ENCODE measurements at regions not wholly inside any gene's neighbourhood (a gene's known extent, or its start where the extent isn't known, plus 50 kb on each side); places are given as distances from the start of the nearest gene placed in this dataset.

DNA sequence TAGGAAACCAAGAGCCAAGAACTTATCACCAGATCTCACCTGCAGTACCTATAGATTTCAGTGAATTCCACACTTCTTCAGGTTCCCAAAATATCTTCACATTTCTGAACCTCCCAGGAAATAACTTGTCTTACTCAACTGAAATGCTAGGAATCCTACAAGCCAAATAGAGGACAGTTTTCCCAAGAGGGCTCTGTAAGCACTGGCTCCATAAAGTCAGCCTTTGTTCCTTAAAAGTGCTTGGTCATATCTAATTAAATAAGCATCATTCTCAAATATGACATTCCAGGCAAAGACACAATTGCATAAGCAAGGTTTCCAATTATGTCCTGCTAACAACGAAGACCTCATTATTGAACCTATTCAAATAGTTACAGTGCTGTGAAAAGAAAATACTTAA lies 154.6 kb upstream of the MGAT5 start:
- in situ Hi-C loops (cut with HindIII; ENCODE audit: low sequenced_read_pairs): no loop called here
- no peak for DNase-seq (ENCODE audit: low read depth, low spot score)
- TF ChIP-seq CTCF (IDR thresholded peaks at IDR 0.05; ENCODE audit: low read depth, low read length): no peak
- H3K4me3 ChIP-seq (ENCODE audit: low read depth, low read length): no peak overlapping the region

GRCh38 chr2:134103196-134103595 lies 150.7 kb upstream of the MGAT5 start:
- TF ChIP-seq CTCF (IDR thresholded peaks at IDR 0.05; ENCODE audit: low read depth, low read length): no peak
- DNase-seq (ENCODE audit: low read depth, low spot score): no peak
- in situ Hi-C loops (cut with HindIII; ENCODE audit: low sequenced_read_pairs): no loop called here
- no peak overlapping the region for H3K4me3 ChIP-seq (ENCODE audit: low read depth, low read length)

GRCh38 chr2:134104754-134105153 lies 149.1 kb upstream of the MGAT5 start:
- H3K4me3 ChIP-seq (ENCODE audit: low read depth, low read length): no peak overlapping the region
- TF ChIP-seq CTCF (IDR thresholded peaks at IDR 0.05; ENCODE audit: low read depth, low read length): no peak
- no peak for DNase-seq (ENCODE audit: low read depth, low spot score)
- in situ Hi-C loops (cut with HindIII; ENCODE audit: low sequenced_read_pairs): no loop called here

DNA sequence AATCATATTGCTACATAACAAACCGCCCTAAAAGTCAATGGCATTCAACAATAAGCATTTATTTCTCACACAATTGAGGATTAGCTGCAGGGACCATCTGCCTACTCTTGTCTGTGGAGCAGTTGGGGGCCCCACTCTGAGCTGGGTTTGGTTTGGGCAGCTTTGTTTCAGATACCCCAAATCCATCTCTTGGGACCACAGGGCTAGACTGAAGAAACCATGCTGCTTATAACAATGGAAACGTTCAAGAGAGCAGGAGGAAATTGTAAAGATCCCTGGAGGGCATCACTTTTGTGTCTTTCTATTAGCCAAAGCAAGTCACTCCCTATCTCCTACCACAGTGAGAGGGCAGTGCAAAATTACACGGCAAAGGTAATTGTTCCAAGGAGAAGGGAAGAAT lies 146.5 kb upstream of the MGAT5 start:
- no peak overlapping the region for H3K4me3 ChIP-seq (ENCODE audit: low read depth, low read length)
- in situ Hi-C loops (cut with HindIII; ENCODE audit: low sequenced_read_pairs): no loop called here
- no peak for DNase-seq (ENCODE audit: low read depth, low spot score)
- no peak for TF ChIP-seq CTCF (IDR thresholded peaks at IDR 0.05; ENCODE audit: low read depth, low read length)

- in situ Hi-C loops (cut with HindIII; ENCODE audit: low sequenced_read_pairs): no loop called here
- TF ChIP-seq CTCF (IDR thresholded peaks at IDR 0.05; ENCODE audit: low read depth, low read length): no peak
- no peak for DNase-seq (ENCODE audit: low read depth, low spot score)
- no peak overlapping the region for H3K4me3 ChIP-seq (ENCODE audit: low read depth, low read length)
Observed at GRCh38 chr2:134108113-134108512, 145.8 kb upstream of the MGAT5 start.

GRCh38 chr2:134109246-134109645 lies 144.6 kb upstream of the MGAT5 start:
- no peak for TF ChIP-seq CTCF (IDR thresholded peaks at IDR 0.05; ENCODE audit: low read depth, low read length)
- in situ Hi-C loops (cut with HindIII; ENCODE audit: low sequenced_read_pairs): no loop called here
- H3K4me3 ChIP-seq (ENCODE audit: low read depth, low read length): no peak overlapping the region

GRCh38 chr2:134109725-134110124 lies 144.1 kb upstream of the MGAT5 start:
- no peak for TF ChIP-seq CTCF (IDR thresholded peaks at IDR 0.05; ENCODE audit: low read depth, low read length)
- no peak for DNase-seq (ENCODE audit: low read depth, low spot score)
- H3K4me3 ChIP-seq (ENCODE audit: low read depth, low read length): no peak overlapping the region
- in situ Hi-C loops (cut with HindIII; ENCODE audit: low sequenced_read_pairs): no loop called here

More at GRCh38 chr2:134109246-134109645, 144.6 kb upstream of the MGAT5 start:
- DNase-seq (ENCODE audit: low read depth, low spot score): no peak

All from astrocyte of the spinal cord (primary cell).